Activated CD4-positive, alpha-beta T cell treated with anti-CD3 and anti-CD28 coated beads, Interleukin-2, amount 50 U/mL, for 48 hours (primary cell): ENCODE measurements at regions not wholly inside any gene's neighbourhood (a gene's known extent, or its start where the extent isn't known, plus 50 kb on each side); places are given as distances from the start of the nearest gene placed in this dataset.

ENCODE experiments used
- DNase-seq, 2 experiments: peaks; one replicate each; pipeline ENCODE4 v3.0.0-alpha.2; 2020

- DNase-seq: no peak
Measured at GRCh38 chr4:58935332-58935731, 1825.1 kb upstream of the IGFBP7 start.

GRCh38 chr4:58936436-58936835 is 1826.3 kb upstream of the IGFBP7 start:
- DNase-seq: no peak

- no peak for DNase-seq
Measured at GRCh38 chr4:58940167-58940566, 1830.0 kb upstream of the IGFBP7 start.

- DNase-seq: no peak
Measured at GRCh38 chr4:58941286-58941685, 1831.1 kb upstream of the IGFBP7 start.

- DNase-seq: no peak
Measured at GRCh38 chr4:58953575-58953974, 1843.4 kb upstream of the IGFBP7 start.

GRCh38 chr4:58957711-58958110 is 1847.5 kb upstream of the IGFBP7 start:
- no peak for DNase-seq

GRCh38 chr4:58961283-58961682 is 1851.1 kb upstream of the IGFBP7 start:
- no peak for DNase-seq

- no peak for DNase-seq
Measured at GRCh38 chr4:58961925-58962324, 1851.7 kb upstream of the IGFBP7 start.

- no peak for DNase-seq
Measured at GRCh38 chr4:58962424-58962823, 1852.2 kb upstream of the IGFBP7 start.

- no peak for DNase-seq
Measured at GRCh38 chr4:58981828-58982227, 1871.6 kb upstream of the IGFBP7 start.

- DNase-seq: no peak
Measured at GRCh38 chr4:58983887-58984286, 1873.7 kb upstream of the IGFBP7 start.

- DNase-seq: no peak
Measured at GRCh38 chr4:59002148-59002547, 1892.0 kb upstream of the IGFBP7 start.

- no peak for DNase-seq
Measured at GRCh38 chr4:59024257-59024656, 1914.1 kb upstream of the IGFBP7 start.

- DNase-seq: no peak
Measured at GRCh38 chr4:59037812-59038211, 1927.6 kb upstream of the IGFBP7 start.

- no peak for DNase-seq
Measured at GRCh38 chr4:59039046-59039445, 1928.9 kb upstream of the IGFBP7 start.

GRCh38 chr4:59044286-59044900 is 1934.2 kb upstream of the IGFBP7 start:
- no peak for DNase-seq

- DNase-seq: no peak
Measured at GRCh38 chr4:59054086-59054485, 1943.9 kb upstream of the IGFBP7 start.

- no peak for DNase-seq
Measured at GRCh38 chr4:59057804-59058203, 1947.6 kb upstream of the IGFBP7 start.

GRCh38 chr4:59058543-59058942 is 1948.4 kb upstream of the IGFBP7 start:
- no peak for DNase-seq

- no peak for DNase-seq
Measured at GRCh38 chr4:59060002-59060846, 1950.0 kb upstream of the IGFBP7 start.

- no peak for DNase-seq
Measured at GRCh38 chr4:59060895-59061294, 1950.7 kb upstream of the IGFBP7 start.

GRCh38 chr4:59063015-59063720 is 1953.0 kb upstream of the IGFBP7 start:
- no peak for DNase-seq

- DNase-seq: no peak
Measured at GRCh38 chr4:59068722-59069418, 1958.7 kb upstream of the IGFBP7 start.
